ENCODE measurements at regions not wholly inside any gene's neighbourhood (a gene's known extent, or its start where the extent isn't known, plus 50 kb on each side); places are given as distances from the start of the nearest gene placed in this dataset.

DNA sequence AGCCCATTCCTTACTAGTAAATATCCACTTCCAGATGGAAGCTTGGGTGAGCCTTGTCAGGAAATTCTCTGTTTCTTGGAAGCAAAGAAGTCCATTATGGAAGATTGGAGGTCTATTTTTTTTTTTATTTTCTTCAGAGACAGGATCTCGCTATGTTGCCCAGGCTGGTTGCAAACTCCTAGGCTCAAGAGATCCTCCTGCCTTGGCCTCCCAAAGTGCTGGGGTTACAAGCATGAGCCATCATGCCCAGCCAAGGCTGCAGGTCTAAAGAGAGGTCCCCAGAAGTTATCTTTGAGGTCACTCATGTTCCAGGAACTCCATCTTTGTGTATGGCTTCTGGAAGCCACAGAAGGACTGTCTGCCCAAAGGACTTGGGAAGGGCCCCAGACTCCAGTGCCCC lies 255.3 kb downstream of the LY86 start:
- DNase-seq = no peak

GRCh38 chr6:6844530-6844929 lies 256.0 kb downstream of the LY86 start:
- DNase-seq = no peak

GRCh38 chr6:6845603-6846002 lies 257.1 kb downstream of the LY86 start:
- no peak for DNase-seq

- DNase-seq = no peak
Observed at GRCh38 chr6:6847591-6847990, 259.1 kb downstream of the LY86 start.

DNA sequence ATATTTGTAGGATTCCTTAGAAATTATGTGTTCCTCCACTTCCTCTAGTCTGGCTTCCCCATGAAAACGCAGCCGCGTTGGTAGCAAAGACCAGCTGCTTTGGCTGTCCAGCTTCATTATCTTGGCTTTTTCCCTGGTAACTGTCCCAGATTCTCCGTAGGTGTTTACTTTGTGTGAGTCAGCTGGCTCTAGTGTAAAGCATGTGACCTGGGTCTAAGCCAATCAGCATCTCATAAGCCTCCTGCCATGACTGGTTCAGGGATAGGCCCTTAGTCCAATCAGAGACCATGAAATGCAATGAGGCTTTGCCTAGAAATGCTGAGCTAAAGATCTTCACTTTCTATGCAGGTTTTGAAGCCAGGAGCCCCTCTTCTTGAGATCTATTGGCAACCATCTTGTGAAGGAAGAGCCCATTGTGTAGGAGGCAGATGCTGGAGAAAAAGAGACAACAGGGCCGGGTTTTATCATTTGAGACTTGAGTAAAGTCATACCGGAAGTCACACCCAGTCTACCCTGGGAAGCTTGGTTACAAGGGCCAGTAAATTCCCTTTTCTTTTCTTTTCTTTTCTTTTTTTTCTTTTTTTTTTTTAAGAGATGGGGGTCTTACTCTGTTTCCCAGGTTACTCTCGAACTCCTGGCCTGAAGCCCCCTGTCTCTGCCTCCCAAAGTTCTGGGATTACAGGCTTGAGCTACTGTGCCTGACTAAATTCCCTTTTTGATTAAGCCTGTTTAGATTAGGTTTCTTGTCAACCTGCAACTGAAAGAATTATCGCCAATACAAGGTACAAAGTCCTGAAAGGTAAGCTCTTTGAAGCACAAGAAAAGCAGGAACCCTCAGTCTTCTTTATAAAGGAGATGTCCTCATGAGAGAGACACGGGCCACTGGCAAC lies 256.5 kb upstream of the RREB1 start:
- DNase-seq = no peak

- no peak for DNase-seq
Observed at GRCh38 chr6:6851949-6852261, 255.9 kb upstream of the RREB1 start.

GRCh38 chr6:6856538-6857523 lies 250.9 kb upstream of the RREB1 start:
- DNase-seq = no peak

DNA sequence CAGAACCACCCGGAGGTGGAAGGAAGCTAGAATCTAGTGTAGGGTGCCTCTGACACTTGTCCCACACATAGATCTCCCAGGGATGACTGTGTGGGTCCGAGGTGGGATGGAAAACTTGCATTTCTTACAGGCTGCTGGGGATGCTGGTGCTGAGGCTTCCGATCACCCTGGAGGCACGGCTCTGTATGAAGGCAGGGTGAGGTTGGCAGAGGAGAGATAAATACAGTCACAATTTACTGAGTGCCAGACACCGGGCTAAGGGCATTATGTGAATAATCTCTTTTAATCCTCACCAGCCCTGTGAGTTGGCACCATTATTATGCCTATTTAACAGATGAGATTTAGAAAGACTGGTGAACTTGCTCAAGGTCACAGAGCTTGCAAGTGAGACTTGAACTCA lies 250.2 kb upstream of the RREB1 start:
- DNase-seq = no peak

DNA sequence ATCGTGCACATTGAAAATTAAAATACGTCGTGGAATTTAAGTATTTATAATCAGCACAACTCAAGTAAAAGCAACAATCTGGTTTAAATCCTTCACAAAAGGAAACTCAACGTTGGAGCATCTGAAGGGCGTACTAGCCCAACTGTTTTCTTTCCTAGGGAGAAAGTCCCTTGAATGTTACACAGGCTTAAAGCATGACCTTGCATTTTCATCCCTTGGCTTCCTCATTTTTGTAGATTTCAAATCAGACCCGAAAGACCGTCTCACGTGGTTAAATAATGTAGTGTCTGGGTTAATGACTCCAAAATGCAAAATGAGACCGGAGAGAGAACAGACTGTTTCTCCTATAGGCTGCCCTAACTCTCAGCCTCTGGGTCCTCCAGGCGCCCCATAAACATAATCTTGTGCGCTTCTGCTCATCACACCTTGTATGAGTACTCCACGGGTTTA lies 249.2 kb upstream of the RREB1 start:
- no peak for DNase-seq

DNA sequence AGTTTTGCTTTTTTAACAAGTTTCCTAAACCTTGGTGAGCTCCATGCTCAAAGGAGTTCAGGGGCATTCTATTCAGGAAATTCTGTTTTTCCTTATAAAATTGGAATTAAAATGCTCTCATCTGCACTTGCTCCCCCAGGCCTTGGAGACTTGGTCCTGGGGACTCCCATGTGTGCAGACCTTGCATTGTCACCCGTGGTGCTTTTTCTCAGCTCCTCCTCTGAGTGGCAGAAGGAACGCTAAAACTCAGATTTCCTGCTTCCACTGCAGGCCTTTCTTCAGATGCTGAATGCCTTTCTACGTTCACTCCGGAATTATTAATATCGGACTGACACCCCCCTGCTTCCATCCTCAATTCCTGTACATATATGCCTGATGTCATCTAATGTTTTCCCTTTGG lies 248.7 kb upstream of the RREB1 start:
- no peak for DNase-seq

DNA sequence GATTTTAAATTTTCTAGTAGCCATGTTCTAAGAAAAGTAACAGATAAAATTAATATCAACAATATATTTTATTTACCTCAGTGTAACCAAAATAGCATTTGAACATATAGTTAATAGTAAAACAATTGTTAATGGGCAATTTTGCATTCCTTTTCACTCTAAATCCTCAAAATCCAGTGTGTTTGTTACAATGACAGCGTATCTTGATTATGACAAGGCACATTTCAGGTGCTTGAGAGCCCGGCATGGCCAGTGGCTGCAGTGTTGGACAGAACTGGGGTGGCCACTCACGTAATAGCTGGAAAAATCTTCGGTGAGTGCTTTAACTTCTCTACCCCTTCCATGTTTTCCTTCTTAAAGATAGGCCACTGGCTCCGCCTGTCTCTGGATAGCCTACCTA lies 248.0 kb upstream of the RREB1 start:
- no peak for DNase-seq

GRCh38 chr6:6860863-6861262 lies 246.9 kb upstream of the RREB1 start:
- no peak for DNase-seq

DNA sequence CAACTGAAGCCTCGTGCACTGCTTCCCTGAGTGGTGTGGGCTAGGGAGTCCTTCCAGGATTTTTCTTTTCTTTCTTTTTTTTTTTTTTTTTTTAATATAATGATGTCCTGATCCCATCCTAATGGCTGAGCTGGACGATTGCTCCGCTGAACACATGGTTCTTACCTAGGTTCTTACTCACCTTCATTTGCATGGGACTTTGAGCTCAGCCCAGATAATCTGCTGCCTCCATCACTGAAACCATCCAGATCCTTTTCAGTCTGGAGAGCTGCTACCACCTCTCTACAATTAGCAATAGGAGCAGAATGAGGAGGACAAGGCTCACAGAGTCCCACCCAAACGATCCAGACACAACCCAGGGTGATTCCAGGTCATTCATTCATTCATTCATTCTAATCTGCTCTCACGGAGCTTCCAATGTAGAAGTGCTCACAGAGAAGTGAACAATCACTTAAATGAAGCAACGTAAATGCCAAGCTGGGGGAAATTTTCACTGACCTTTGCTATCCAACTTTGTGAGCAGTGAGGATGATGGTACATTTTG lies 246.3 kb upstream of the RREB1 start:
- DNase-seq = no peak

GRCh38 chr6:6861995-6862394 lies 245.8 kb upstream of the RREB1 start:
- DNase-seq = no peak

GRCh38 chr6:6863970-6864639 lies 243.7 kb upstream of the RREB1 start:
- no peak for DNase-seq

DNA sequence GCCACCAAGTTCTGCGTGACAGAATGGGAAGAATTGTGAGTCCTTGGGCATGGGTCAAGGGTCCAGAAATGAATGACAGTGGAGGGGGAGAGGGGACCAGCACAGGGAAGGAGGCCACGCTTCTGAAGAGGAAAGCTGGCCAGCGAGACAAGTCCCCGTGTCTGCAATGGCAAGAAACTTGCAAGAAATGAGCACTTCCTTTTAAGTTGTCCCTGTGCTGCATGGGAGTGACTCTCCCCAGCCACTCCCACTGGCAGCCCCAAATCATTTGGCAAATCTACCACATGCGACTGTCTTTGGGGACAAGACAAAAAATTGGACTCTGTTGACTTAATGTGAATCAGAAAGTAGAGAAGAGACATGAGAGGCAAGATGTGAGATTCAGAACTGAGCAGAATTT lies 242.2 kb upstream of the RREB1 start:
- no peak for DNase-seq

DNA sequence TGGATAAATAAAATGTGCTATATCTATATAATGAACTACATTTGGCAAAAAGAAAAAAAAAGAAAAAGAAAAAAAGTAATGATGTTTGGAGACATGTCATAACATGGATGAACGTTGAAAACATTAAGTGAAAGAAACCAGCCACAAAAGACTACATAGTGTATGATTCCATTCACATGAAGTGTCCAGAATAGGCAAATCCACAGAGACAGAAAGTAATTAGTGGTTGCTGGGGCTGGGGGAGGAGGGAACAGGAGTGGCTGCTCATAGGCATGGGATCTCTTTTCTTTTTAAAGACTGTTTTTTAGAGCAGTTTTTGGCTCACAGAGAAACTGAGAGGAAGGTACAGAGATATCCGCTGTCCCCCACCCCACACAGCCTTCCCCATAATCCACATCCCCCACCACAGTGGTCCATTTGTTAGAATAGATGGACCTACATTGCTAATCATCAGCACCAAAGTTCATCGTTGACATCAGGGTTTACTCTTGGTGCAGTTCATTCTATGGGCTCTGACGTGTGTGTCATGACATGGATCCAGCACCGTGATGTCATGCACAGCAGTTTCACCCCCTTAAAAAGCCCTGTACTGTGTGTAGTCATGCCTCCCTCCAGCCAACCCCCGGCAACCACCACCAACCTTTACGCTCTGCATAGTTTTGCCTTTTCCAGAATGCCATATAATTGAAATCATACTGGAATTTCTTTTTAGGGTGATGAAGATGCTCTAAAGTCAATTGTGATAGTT lies 240.9 kb upstream of the RREB1 start:
- DNase-seq = no peak

DNA sequence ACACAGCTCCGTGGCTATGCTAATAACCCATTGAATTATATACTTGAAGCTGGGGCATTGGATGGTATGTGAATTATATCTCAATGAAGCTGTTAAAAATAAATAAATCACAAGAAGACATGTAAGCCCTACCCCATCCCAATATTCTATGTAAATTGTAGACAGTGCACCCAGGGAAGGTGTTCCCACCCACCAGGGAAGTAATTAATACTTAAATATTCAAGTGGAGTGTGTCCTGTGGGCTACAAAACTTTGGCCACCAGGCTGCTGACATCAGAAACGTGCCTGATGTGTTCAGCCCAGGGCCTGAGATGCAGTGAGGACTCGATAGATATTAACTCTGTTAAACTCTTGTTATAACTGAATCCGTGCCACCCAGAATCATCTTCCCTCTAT lies 240.4 kb upstream of the RREB1 start:
- DNase-seq = no peak

GRCh38 chr6:6869094-6869493 lies 238.7 kb upstream of the RREB1 start:
- no peak for DNase-seq

GRCh38 chr6:6870921-6871320 lies 236.8 kb upstream of the RREB1 start:
- no peak for DNase-seq

DNA sequence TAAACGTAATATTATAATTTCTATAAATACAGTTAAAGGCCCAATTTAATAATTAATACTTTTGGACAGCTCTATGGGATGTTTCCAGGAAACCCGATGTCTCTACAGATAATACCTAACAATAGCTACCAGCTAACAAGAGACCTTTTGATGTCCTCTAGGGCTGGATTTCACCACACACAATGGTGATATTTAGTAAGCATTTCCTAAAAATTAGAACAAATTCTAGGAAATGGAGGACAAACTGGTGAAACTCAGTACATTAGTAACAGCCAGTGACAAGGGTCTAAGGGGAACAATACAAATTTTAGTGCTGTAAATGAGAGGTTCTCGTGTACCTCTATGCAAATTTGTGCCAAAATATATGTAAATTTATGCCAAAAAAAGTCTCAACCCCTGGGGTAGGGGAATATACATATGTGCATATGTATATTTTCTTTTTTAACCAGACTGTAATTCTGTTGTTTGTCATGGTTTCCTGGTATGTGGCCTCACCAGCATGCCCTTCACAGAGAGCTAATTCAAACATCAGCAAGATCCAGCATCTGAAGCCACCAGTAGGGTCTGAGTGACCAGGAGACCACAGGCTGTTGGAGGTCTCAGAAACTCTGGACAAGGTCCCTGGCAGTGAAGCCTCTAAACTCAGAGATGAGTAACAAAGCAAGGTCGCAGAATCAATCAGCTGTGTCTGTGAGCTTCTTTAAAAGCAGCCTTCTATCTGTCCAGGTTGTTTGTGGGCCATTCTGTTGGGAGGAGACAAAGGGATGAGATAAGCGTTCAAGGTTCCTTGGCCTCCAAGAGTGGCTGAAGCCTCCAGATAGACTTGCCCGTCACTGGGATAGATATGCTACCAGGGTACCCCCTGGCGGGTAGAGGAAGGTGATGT lies 235.1 kb upstream of the RREB1 start:
- no peak for DNase-seq

Measured in NCI-H2081 treated with DMSO at 0.1 percent for 48 hours (cell line).